ENCODE measurements at regions not wholly inside any gene's neighbourhood (a gene's known extent, or its start where the extent isn't known, plus 50 kb on each side); places are given as distances from the start of the nearest gene placed in this dataset.
"Not testable (repeated sequence)": the region's sequence is repeated elsewhere in the genome, so short reads cannot be mapped to it uniquely, and the experiment has no call there.

- H3K27me3 ChIP-seq (ENCODE audit: control insufficient read depth, insufficient read depth, low read length); H3K9ac ChIP-seq (ENCODE audit: low read depth, low read length); H3K4me1 ChIP-seq (ENCODE audit: control insufficient read depth, insufficient read depth, low read length); H3K27ac ChIP-seq (ENCODE audit: low read depth, low read length); H3K36me3 ChIP-seq (ENCODE audit: control insufficient read depth, insufficient read depth, low read length); H3K4me3 ChIP-seq (ENCODE audit: low read depth, low read length): not testable (repeated sequence)
- H3K9me3 ChIP-seq (ENCODE audit: control insufficient read depth, insufficient read depth, low read length): peaks cover 40% of the 10 kb centered on the region
These were observed 875.2 kb upstream of the ALG10B start for GRCh38 chr12:37441371-37441770.

GRCh38 chr12:37455646-37456045 is 860.9 kb upstream of the ALG10B start:
- H3K9me3 ChIP-seq (ENCODE audit: control insufficient read depth, insufficient read depth, low read length): peaks cover 43% of the 10 kb centered on the region
- H3K4me1 ChIP-seq (ENCODE audit: control insufficient read depth, insufficient read depth, low read length): not testable (repeated sequence)

GRCh38 chr12:37497939-37498338 is 818.6 kb upstream of the ALG10B start:
- H3K9me3 ChIP-seq (ENCODE audit: control insufficient read depth, insufficient read depth, low read length): peaks cover 35% of the 10 kb centered on the region
- not testable (repeated sequence) for H3K27me3 ChIP-seq (ENCODE audit: control insufficient read depth, insufficient read depth, low read length); H3K4me1 ChIP-seq (ENCODE audit: control insufficient read depth, insufficient read depth, low read length); H3K4me3 ChIP-seq (ENCODE audit: low read depth, low read length); H3K27ac ChIP-seq (ENCODE audit: low read depth, low read length); H3K36me3 ChIP-seq (ENCODE audit: control insufficient read depth, insufficient read depth, low read length); H3K9ac ChIP-seq (ENCODE audit: low read depth, low read length)

More at GRCh38 chr12:37455646-37456045, 860.9 kb upstream of the ALG10B start:
- not testable (repeated sequence) for H3K9ac ChIP-seq (ENCODE audit: low read depth, low read length); H3K36me3 ChIP-seq (ENCODE audit: control insufficient read depth, insufficient read depth, low read length); H3K27ac ChIP-seq (ENCODE audit: low read depth, low read length); H3K4me3 ChIP-seq (ENCODE audit: low read depth, low read length); H3K27me3 ChIP-seq (ENCODE audit: control insufficient read depth, insufficient read depth, low read length)

GRCh38 chr12:37510256-37510655 is 806.3 kb upstream of the ALG10B start:
- not testable (repeated sequence) for H3K4me1 ChIP-seq (ENCODE audit: control insufficient read depth, insufficient read depth, low read length); H3K9ac ChIP-seq (ENCODE audit: low read depth, low read length); H3K27ac ChIP-seq (ENCODE audit: low read depth, low read length); H3K4me3 ChIP-seq (ENCODE audit: low read depth, low read length); H3K36me3 ChIP-seq (ENCODE audit: control insufficient read depth, insufficient read depth, low read length); H3K27me3 ChIP-seq (ENCODE audit: control insufficient read depth, insufficient read depth, low read length)
- H3K9me3 ChIP-seq (ENCODE audit: control insufficient read depth, insufficient read depth, low read length): peaks cover 52% of the 10 kb centered on the region

- H3K9ac ChIP-seq (ENCODE audit: low read depth, low read length); H3K27me3 ChIP-seq (ENCODE audit: control insufficient read depth, insufficient read depth, low read length); H3K27ac ChIP-seq (ENCODE audit: low read depth, low read length); H3K4me1 ChIP-seq (ENCODE audit: control insufficient read depth, insufficient read depth, low read length); H3K4me3 ChIP-seq (ENCODE audit: low read depth, low read length); H3K36me3 ChIP-seq (ENCODE audit: control insufficient read depth, insufficient read depth, low read length): not testable (repeated sequence)
- H3K9me3 ChIP-seq (ENCODE audit: control insufficient read depth, insufficient read depth, low read length): peaks cover 76% of the 10 kb centered on the region
These were observed 776.0 kb upstream of the ALG10B start for GRCh38 chr12:37540581-37540980.

GRCh38 chr12:37541356-37541755 is 775.2 kb upstream of the ALG10B start:
- H3K9me3 ChIP-seq (ENCODE audit: control insufficient read depth, insufficient read depth, low read length): peaks cover 77% of the 10 kb centered on the region
- H3K4me1 ChIP-seq (ENCODE audit: control insufficient read depth, insufficient read depth, low read length): no peaks in the 10 kb centered on the region
- no peak overlapping the region for H3K9ac ChIP-seq (ENCODE audit: low read depth, low read length)
- H3K36me3 ChIP-seq (ENCODE audit: control insufficient read depth, insufficient read depth, low read length): no peaks in the 10 kb centered on the region
- no peaks in the 10 kb centered on the region for H3K27me3 ChIP-seq (ENCODE audit: control insufficient read depth, insufficient read depth, low read length)
- H3K4me3 ChIP-seq (ENCODE audit: low read depth, low read length): no peak overlapping the region
- H3K27ac ChIP-seq (ENCODE audit: low read depth, low read length): no peak overlapping the region

GRCh38 chr12:37543131-37543965 is 773.2 kb upstream of the ALG10B start:
- Histone ChIP-seq H3K4me1 (ENCODE audit: control insufficient read depth, insufficient read depth, low read length) (no peaks in the 10 kb centered on the region), H3K9me3 (ENCODE audit: control insufficient read depth, insufficient read depth, low read length) (peaks cover 85% of the 10 kb centered on the region), H3K27ac (ENCODE audit: low read depth, low read length) (no peak overlapping the region), H3K36me3 (ENCODE audit: control insufficient read depth, insufficient read depth, low read length) (no peaks in the 10 kb centered on the region), H3K9ac (ENCODE audit: low read depth, low read length) (no peak overlapping the region), H3K4me3 (ENCODE audit: low read depth, low read length) (no peak overlapping the region), H3K27me3 (ENCODE audit: control insufficient read depth, insufficient read depth, low read length) (no peaks in the 10 kb centered on the region)

- Histone ChIP-seq H3K9ac (ENCODE audit: low read depth, low read length) (no peak overlapping the region), H3K9me3 (ENCODE audit: control insufficient read depth, insufficient read depth, low read length) (peaks cover 88% of the 10 kb centered on the region), H3K4me3 (ENCODE audit: low read depth, low read length) (no peak overlapping the region), H3K27ac (ENCODE audit: low read depth, low read length) (no peak overlapping the region), H3K36me3 (ENCODE audit: control insufficient read depth, insufficient read depth, low read length) (no peaks in the 10 kb centered on the region), H3K27me3 (ENCODE audit: control insufficient read depth, insufficient read depth, low read length) (no peaks in the 10 kb centered on the region), H3K4me1 (ENCODE audit: control insufficient read depth, insufficient read depth, low read length) (no peaks in the 10 kb centered on the region)
These were observed 772.5 kb upstream of the ALG10B start for GRCh38 chr12:37543966-37544668.

- not testable (repeated sequence) for H3K4me1 ChIP-seq (ENCODE audit: control insufficient read depth, insufficient read depth, low read length); H3K9ac ChIP-seq (ENCODE audit: low read depth, low read length); H3K27me3 ChIP-seq (ENCODE audit: control insufficient read depth, insufficient read depth, low read length); H3K27ac ChIP-seq (ENCODE audit: low read depth, low read length); H3K4me3 ChIP-seq (ENCODE audit: low read depth, low read length); H3K36me3 ChIP-seq (ENCODE audit: control insufficient read depth, insufficient read depth, low read length)
- H3K9me3 ChIP-seq (ENCODE audit: control insufficient read depth, insufficient read depth, low read length): peaks cover 93% of the 10 kb centered on the region
These were observed 771.8 kb upstream of the ALG10B start for GRCh38 chr12:37544669-37545330.

GRCh38 chr12:37545759-37546158 is 770.8 kb upstream of the ALG10B start:
- Histone ChIP-seq H3K27ac (ENCODE audit: low read depth, low read length) (no peak overlapping the region), H3K4me3 (ENCODE audit: low read depth, low read length) (no peak overlapping the region), H3K9ac (ENCODE audit: low read depth, low read length) (no peak overlapping the region), H3K4me1 (ENCODE audit: control insufficient read depth, insufficient read depth, low read length) (no peaks in the 10 kb centered on the region), H3K36me3 (ENCODE audit: control insufficient read depth, insufficient read depth, low read length) (no peaks in the 10 kb centered on the region), H3K9me3 (ENCODE audit: control insufficient read depth, insufficient read depth, low read length) (peaks cover 89% of the 10 kb centered on the region), H3K27me3 (ENCODE audit: control insufficient read depth, insufficient read depth, low read length) (no peaks in the 10 kb centered on the region)

- Histone ChIP-seq H3K4me1 (ENCODE audit: control insufficient read depth, insufficient read depth, low read length) (no peaks in the 10 kb centered on the region), H3K9ac (ENCODE audit: low read depth, low read length) (no peak overlapping the region), H3K36me3 (ENCODE audit: control insufficient read depth, insufficient read depth, low read length) (no peaks in the 10 kb centered on the region), H3K9me3 (ENCODE audit: control insufficient read depth, insufficient read depth, low read length) (peaks cover 89% of the 10 kb centered on the region), H3K4me3 (ENCODE audit: low read depth, low read length) (no peak overlapping the region), H3K27me3 (ENCODE audit: control insufficient read depth, insufficient read depth, low read length) (no peaks in the 10 kb centered on the region), H3K27ac (ENCODE audit: low read depth, low read length) (no peak overlapping the region)
These were observed 770.4 kb upstream of the ALG10B start for GRCh38 chr12:37546206-37546605.

Data from HUES48 (cell line).